Neural cell (in vitro differentiated cells): ENCODE measurements at regions not wholly inside any gene's neighbourhood (a gene's known extent, or its start where the extent isn't known, plus 50 kb on each side); places are given as distances from the start of the nearest gene placed in this dataset.

ENCODE experiments used
- CTCF ChIP-seq: fragments of 450-650 bp; IDR thresholded peaks from 2 replicates; pipeline ENCODE4 v1.5.1; 2014; ENCODE audit warnings: antibody characterized with exemption, mild to moderate bottlenecking, moderate library complexity; ENCODE audit not compliant: poor library complexity, severe bottlenecking
- EZH2 ChIP-seq: fragments of 200-600, 300-800 bp; shearing (Covaris generic), sonication (generic); IDR thresholded peaks from 2 replicates; pipeline ENCODE4 v1.6.1; 2014; ENCODE audit warnings: antibody characterized with exemption, low read length, borderline replicate concordance, mild to moderate bottlenecking; ENCODE audit not compliant: insufficient read depth, poor library complexity, severe bottlenecking
- REST ChIP-seq: IDR thresholded peaks from 2 replicates; pipeline ENCODE4 v1.6.1; 2012; ENCODE audit warnings: borderline replicate concordance

- TF ChIP-seq EZH2 (no peak), CTCF (no peak), REST (no peak)
Measured at GRCh38 chr6:49198015-49198414, 265.0 kb downstream of the MMUT start.
